Astrocyte (in vitro differentiated cells and primary cell): ENCODE measurements at regions not wholly inside any gene's neighbourhood (a gene's known extent, or its start where the extent isn't known, plus 50 kb on each side); places are given as distances from the start of the nearest gene placed in this dataset.

Experiments used
- DNase-seq: peaks from one replicate; pipeline ENCODE4 v3.0.0-alpha.2; 2010; ENCODE audit warnings: low read depth
- FAIRE-seq: peaks from 2 replicates; lab custom pipeline; 2011; peaks lifted over from hg19 to GRCh38; lab: Jason Lieb, UNC
- H2AFZ ChIP-seq: 2 replicates; pipeline ENCODE4 v1.6.0; 2012; ENCODE audit warnings: low read depth, low read length, inconsistent platforms
- H3K27ac ChIP-seq: 2 replicates; pipeline ENCODE4 v1.5.1; 2011; ENCODE audit warnings: low read depth, low read length, inconsistent platforms
- H3K27me3 ChIP-seq: 2 replicates; pipeline ENCODE4 v1.6.0; 2011; ENCODE audit warnings: low read length, inconsistent platforms; ENCODE audit not compliant: insufficient read depth
- H3K36me3 ChIP-seq: 2 replicates; pipeline ENCODE4 v1.5.1; 2011; ENCODE audit warnings: low read length, inconsistent platforms; ENCODE audit not compliant: insufficient read depth
- H3K4me1 ChIP-seq: 2 replicates; pipeline ENCODE4 v1.5.1; 2011; ENCODE audit warnings: low read length, inconsistent platforms; ENCODE audit not compliant: insufficient read depth
- H3K4me2 ChIP-seq: 2 replicates; pipeline ENCODE4 v1.6.0; 2012; ENCODE audit warnings: low read length, inconsistent platforms
- H3K4me3 ChIP-seq: 2 replicates; pipeline ENCODE4 v1.5.1; 2011; ENCODE audit warnings: low read depth, mild to moderate bottlenecking, low read length, inconsistent platforms; ENCODE audit not compliant: insufficient read depth
- H3K79me2 ChIP-seq: 2 replicates; pipeline ENCODE4 v1.6.0; 2012; ENCODE audit warnings: mild to moderate bottlenecking, low read length, inconsistent platforms; ENCODE audit not compliant: insufficient read depth
- H3K9ac ChIP-seq: 2 replicates; pipeline ENCODE4 v1.6.0; 2012; ENCODE audit warnings: mild to moderate bottlenecking, low read length, inconsistent platforms
- H3K9me3 ChIP-seq: 2 replicates; pipeline ENCODE4 v1.5.1; 2012; ENCODE audit warnings: low read depth, mild to moderate bottlenecking, low read length, inconsistent platforms; ENCODE audit not compliant: insufficient read depth
- H4K20me1 ChIP-seq: 2 replicates; pipeline ENCODE4 v1.6.0; 2012; ENCODE audit warnings: low read length, inconsistent platforms; ENCODE audit not compliant: insufficient read depth
- H3K27ac Mint-ChIP-seq: one replicate; pipeline ENCODE4 v1.8.0; 2021; ENCODE audit warnings: mild to moderate bottlenecking, mixed read lengths; ENCODE audit not compliant: unreplicated experiment
- H3K27me3 Mint-ChIP-seq: one replicate; pipeline ENCODE4 v1.8.0; 2021; ENCODE audit warnings: low read depth, mixed read lengths; ENCODE audit not compliant: unreplicated experiment
- H3K36me3 Mint-ChIP-seq: one replicate; pipeline ENCODE4 v1.8.0; 2021; ENCODE audit warnings: low read depth, mixed read lengths; ENCODE audit not compliant: unreplicated experiment
- H3K4me1 Mint-ChIP-seq: one replicate; pipeline ENCODE4 v1.8.0; 2021; ENCODE audit warnings: low read depth, mixed read lengths; ENCODE audit not compliant: unreplicated experiment
- H3K4me3 Mint-ChIP-seq: one replicate; pipeline ENCODE4 v1.8.0; 2021; ENCODE audit warnings: mild to moderate bottlenecking, moderate library complexity, mixed read lengths; ENCODE audit not compliant: unreplicated experiment
- H3K9me3 Mint-ChIP-seq: one replicate; pipeline ENCODE4 v1.8.0; 2021; ENCODE audit warnings: mild to moderate bottlenecking, mixed read lengths; ENCODE audit not compliant: unreplicated experiment
- CTCF ChIP-seq: IDR thresholded peaks from 2 replicates; pipeline ENCODE4 v1.5.1; 2011; ENCODE audit warnings: low read depth, mild to moderate bottlenecking, inconsistent platforms, low read length, moderate library complexity; ENCODE audit not compliant: insufficient read depth
- EZH2 ChIP-seq: IDR thresholded peaks from 2 replicates; pipeline ENCODE4 v1.6.1; 2012; ENCODE audit warnings: mild to moderate bottlenecking, low read length, inconsistent platforms; ENCODE audit not compliant: insufficient read depth

- Histone ChIP-seq H3K9me3 (no peaks in the 10 kb centered on the region), H4K20me1 (no peaks in the 10 kb centered on the region), H3K27me3 (peaks cover 3% of the 10 kb centered on the region), H3K4me3 (no peak overlapping the region), H2AFZ (no peak overlapping the region), H3K27ac (no peak overlapping the region), H3K9ac (no peak overlapping the region), H3K79me2 (no peaks in the 10 kb centered on the region), H3K4me1 (no peaks in the 10 kb centered on the region), H3K36me3 (no peaks in the 10 kb centered on the region), H3K4me2 (no peak overlapping the region)
- no peak overlapping the region for H3K4me3 Mint-ChIP-seq
- no peak for FAIRE-seq
- peaks cover 23% of the 10 kb centered on the region for H3K27me3 Mint-ChIP-seq
- DNase-seq = no peak
- TF ChIP-seq EZH2 (no peak), CTCF (no peak)
- H3K27ac Mint-ChIP-seq = no peak overlapping the region
- H3K4me1 Mint-ChIP-seq = peaks cover 20% of the 10 kb centered on the region
- H3K9me3 Mint-ChIP-seq = no peaks in the 10 kb centered on the region
- no peaks in the 10 kb centered on the region for H3K36me3 Mint-ChIP-seq
Observed at GRCh38 chr6:167237438-167238145, 53.5 kb upstream of the UNC93A start.

GRCh38 chr6:167238146-167238693 is 52.9 kb upstream of the UNC93A start:
- no peak for FAIRE-seq

More at GRCh38 chr6:167238146-167238693, 52.9 kb upstream of the UNC93A start:
- no peaks in the 10 kb centered on the region for H4K20me1 ChIP-seq
- H3K27me3 Mint-ChIP-seq = peaks cover 24% of the 10 kb centered on the region
- H3K27ac Mint-ChIP-seq = no peak overlapping the region
- no peak for TF ChIP-seq CTCF
- no peak for TF ChIP-seq EZH2
- H2AFZ ChIP-seq = no peak overlapping the region
- no peak overlapping the region for H3K27ac ChIP-seq
- no peak overlapping the region for H3K4me2 ChIP-seq
- H3K4me1 ChIP-seq = no peaks in the 10 kb centered on the region
- H3K9me3 Mint-ChIP-seq = peaks cover 2% of the 10 kb centered on the region
- no peaks in the 10 kb centered on the region for H3K79me2 ChIP-seq
- DNase-seq = no peak
- H3K4me3 Mint-ChIP-seq = no peak overlapping the region
- no peak overlapping the region for H3K4me3 ChIP-seq
- H3K4me1 Mint-ChIP-seq = peaks cover 13% of the 10 kb centered on the region
- no peaks in the 10 kb centered on the region for H3K9me3 ChIP-seq
- H3K27me3 ChIP-seq = peaks cover under 1% of the 10 kb centered on the region
- H3K36me3 Mint-ChIP-seq = no peaks in the 10 kb centered on the region
- H3K9ac ChIP-seq = no peak overlapping the region
- no peaks in the 10 kb centered on the region for H3K36me3 ChIP-seq
